WTC11 (cell line): ENCODE measurements at regions not wholly inside any gene's neighbourhood (a gene's known extent, or its start where the extent isn't known, plus 50 kb on each side); places are given as distances from the start of the nearest gene placed in this dataset.

ENCODE experiments used
- ATAC-seq: fragments of 200-7000 bp; cut with Tn5 transposase; 2 replicates; pipeline ENCODE4 v1.10.0; 2021; ENCODE audit warnings: mild to moderate bottlenecking, moderate library complexity
- CTCF ChIA-PET: fragments of 300-600 bp; sonication (Branson Sonifier 250); formaldehyde crosslinking; loops from one replicate; lab custom pipeline; 2021; ENCODE audit warnings: antibody characterized with exemption; lab: Charles Lee
- POLR2A ChIA-PET: fragments of 350-600 bp; sonication (Branson Sonifier 250); formaldehyde crosslinking; loops from one replicate; lab custom pipeline; 2021; ENCODE audit warnings: antibody characterized with exemption; lab: Charles Lee
- DNase-seq: peaks from one replicate; pipeline ENCODE4 v3.0.0; 2021; ENCODE audit warnings: low spot score
- H3K27ac Mint-ChIP-seq: 2 replicates; pipeline ENCODE4 v1.8.0; 2021; ENCODE audit warnings: mixed read lengths
- H3K27me3 Mint-ChIP-seq: 2 replicates; pipeline ENCODE4 v1.8.0; 2021; ENCODE audit warnings: low read depth, mild to moderate bottlenecking, moderate library complexity, mixed read lengths
- H3K36me3 Mint-ChIP-seq: 2 replicates; pipeline ENCODE4 v1.8.0; 2021; ENCODE audit warnings: mixed read lengths
- H3K4me1 Mint-ChIP-seq: 2 replicates; pipeline ENCODE4 v1.8.0; 2022; ENCODE audit warnings: mixed read lengths
- H3K4me3 Mint-ChIP-seq: 2 replicates; pipeline ENCODE4 v1.8.0; 2021; ENCODE audit warnings: mild to moderate bottlenecking, moderate library complexity, mixed read lengths
- H3K9me3 Mint-ChIP-seq: 2 replicates; pipeline ENCODE4 v1.8.0; 2021; ENCODE audit warnings: mixed read lengths
- ATF3 ChIP-seq: sonication (generic); formaldehyde crosslinking; conservative IDR thresholded peaks from 2 replicates; pipeline ENCODE4 v1.8.1; 2022; ENCODE audit warnings: mild to moderate bottlenecking, missing genetic modification reagents
- CBFB ChIP-seq: sonication (generic); formaldehyde crosslinking; IDR thresholded peaks from 2 replicates; pipeline ENCODE4 v1.8.1; 2022; ENCODE audit warnings: mild to moderate bottlenecking, low read depth, missing genetic modification reagents
- CREM ChIP-seq: sonication (generic); formaldehyde crosslinking; IDR thresholded peaks from 2 replicates; pipeline ENCODE4 v1.8.1; 2022; ENCODE audit warnings: mild to moderate bottlenecking, missing genetic modification reagents, moderate library complexity
- FOXP1 ChIP-seq: sonication (generic); formaldehyde crosslinking; IDR thresholded peaks from 2 replicates; pipeline ENCODE4 v1.8.0; 2022; ENCODE audit warnings: missing genetic modification reagents, mild to moderate bottlenecking, moderate library complexity, borderline replicate concordance
- HMGXB4 ChIP-seq: sonication (generic); formaldehyde crosslinking; IDR thresholded peaks from 2 replicates; pipeline ENCODE4 v1.8.1; 2023; ENCODE audit warnings: mild to moderate bottlenecking, moderate library complexity, missing genetic modification reagents
- MYBL2 ChIP-seq: sonication (generic); formaldehyde crosslinking; IDR thresholded peaks from 2 replicates; pipeline ENCODE4 v1.8.1; 2023; ENCODE audit warnings: mild to moderate bottlenecking, moderate library complexity, missing genetic modification reagents
- NFYB ChIP-seq: sonication (generic); formaldehyde crosslinking; conservative IDR thresholded peaks from 2 replicates; pipeline ENCODE4 v1.8.0; 2022; ENCODE audit warnings: low read depth, missing genetic modification reagents
- NR2C2 ChIP-seq: sonication (generic); formaldehyde crosslinking; IDR thresholded peaks from 2 replicates; pipeline ENCODE4 v1.8.0; 2022; ENCODE audit warnings: mild to moderate bottlenecking, missing genetic modification reagents
- PRDM15 ChIP-seq: sonication (generic); formaldehyde crosslinking; IDR thresholded peaks from 2 replicates; pipeline ENCODE4 v1.8.0; 2022; ENCODE audit warnings: missing genetic modification reagents
- ZNF317 ChIP-seq: sonication (generic); formaldehyde crosslinking; IDR thresholded peaks from 2 replicates; pipeline ENCODE4 v1.8.1; 2023; ENCODE audit warnings: low read depth, mild to moderate bottlenecking, moderate library complexity, missing genetic modification reagents, borderline replicate concordance
- ZNF512 ChIP-seq: sonication (generic); formaldehyde crosslinking; IDR thresholded peaks from 2 replicates; pipeline ENCODE4 v1.8.1; 2022; ENCODE audit warnings: missing genetic modification reagents, borderline replicate concordance
- ZNF671 ChIP-seq: fragments of 250-450 bp; sonication (Bioruptor Pico); IDR thresholded peaks from 2 replicates; pipeline ENCODE4 v1.8.0; 2021; ENCODE audit warnings: mild to moderate bottlenecking
- TF ChIP-seq, protein P1 (sequence below): sonication (generic); formaldehyde crosslinking; IDR thresholded peaks from 2 replicates; pipeline ENCODE4 v1.8.0; 2022; ENCODE audit warnings: mild to moderate bottlenecking, missing genetic modification reagents
- TF ChIP-seq, protein P2 (sequence below): fragments of 250-450 bp; sonication (Bioruptor Pico); IDR thresholded peaks from 2 replicates; pipeline ENCODE4 v1.9.0; 2021; ENCODE audit warnings: mild to moderate bottlenecking
- TF ChIP-seq, protein P3 (sequence below): sonication (generic); formaldehyde crosslinking; IDR thresholded peaks from 2 replicates; pipeline ENCODE4 v1.8.1; 2022; ENCODE audit warnings: low read depth, mild to moderate bottlenecking, moderate library complexity, missing genetic modification reagents, borderline replicate concordance
- TF ChIP-seq, protein P4 (sequence below): sonication (generic); formaldehyde crosslinking; conservative IDR thresholded peaks from 2 replicates; pipeline ENCODE4 v1.8.1; 2023; ENCODE audit warnings: mild to moderate bottlenecking, low read depth, missing genetic modification reagents, moderate library complexity
- TF ChIP-seq, protein P5 (sequence below): sonication (generic); formaldehyde crosslinking; IDR thresholded peaks from 2 replicates; pipeline ENCODE4 v1.8.1; 2023; ENCODE audit warnings: mild to moderate bottlenecking, missing genetic modification reagents

- TF ChIP-seq ZNF317 (CRISPR knock-in tag) (no peak), ATF3 (CRISPR knock-in tag) (no peak)
These were observed 245.2 kb upstream of the GULP1 start (continued) for GRCh38 chr2:188046437-188046836.

DNA sequence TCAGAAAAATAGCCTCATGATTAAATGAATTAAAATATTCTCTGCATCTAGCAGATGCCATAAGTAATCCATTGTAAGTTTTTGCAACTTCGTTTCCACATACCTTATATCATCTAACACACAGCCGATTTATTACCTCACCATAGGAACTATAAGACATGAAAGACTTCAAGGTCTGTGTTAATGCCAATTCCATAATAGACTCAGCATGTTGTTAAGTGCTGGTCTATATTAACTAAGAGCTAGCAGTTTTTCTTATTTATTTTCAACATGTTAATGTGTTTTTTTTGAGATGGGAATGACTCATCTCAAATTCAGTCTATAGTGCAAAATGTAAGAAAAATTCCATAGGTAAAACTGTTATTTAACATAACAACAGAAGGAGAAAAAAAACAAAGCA, 243.9 kb upstream of the GULP1 start:
- H3K36me3 Mint-ChIP-seq: peaks cover 33% of the 10 kb centered on the region
- CTCF ChIA-PET: no interaction called here
- no peaks in the 10 kb centered on the region for H3K27me3 Mint-ChIP-seq
- no peak overlapping the region for H3K27ac Mint-ChIP-seq
- DNase-seq (no peak), ATAC-seq (no peak)
- TF ChIP-seq PRDM15 (CRISPR knock-in tag) (no peak), ZNF317 (CRISPR knock-in tag) (no peak), NR2C2 (CRISPR knock-in tag) (no peak), NFYB (CRISPR knock-in tag) (no peak), ZNF671 (CRISPR knock-in tag) (no peak), HMGXB4 (CRISPR knock-in tag) (no peak), CBFB (no peak), ZNF512 (CRISPR knock-in tag) (no peak), FOXP1 (CRISPR knock-in tag) (no peak), CREM (CRISPR knock-in tag) (no peak), MYBL2 (CRISPR knock-in tag) (no peak)
- TF ChIP-seq, protein P1, sequence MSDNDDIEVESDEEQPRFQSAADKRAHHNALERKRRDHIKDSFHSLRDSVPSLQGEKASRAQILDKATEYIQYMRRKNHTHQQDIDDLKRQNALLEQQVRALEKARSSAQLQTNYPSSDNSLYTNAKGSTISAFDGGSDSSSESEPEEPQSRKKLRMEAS: no peak
- TF ChIP-seq, protein P2, sequence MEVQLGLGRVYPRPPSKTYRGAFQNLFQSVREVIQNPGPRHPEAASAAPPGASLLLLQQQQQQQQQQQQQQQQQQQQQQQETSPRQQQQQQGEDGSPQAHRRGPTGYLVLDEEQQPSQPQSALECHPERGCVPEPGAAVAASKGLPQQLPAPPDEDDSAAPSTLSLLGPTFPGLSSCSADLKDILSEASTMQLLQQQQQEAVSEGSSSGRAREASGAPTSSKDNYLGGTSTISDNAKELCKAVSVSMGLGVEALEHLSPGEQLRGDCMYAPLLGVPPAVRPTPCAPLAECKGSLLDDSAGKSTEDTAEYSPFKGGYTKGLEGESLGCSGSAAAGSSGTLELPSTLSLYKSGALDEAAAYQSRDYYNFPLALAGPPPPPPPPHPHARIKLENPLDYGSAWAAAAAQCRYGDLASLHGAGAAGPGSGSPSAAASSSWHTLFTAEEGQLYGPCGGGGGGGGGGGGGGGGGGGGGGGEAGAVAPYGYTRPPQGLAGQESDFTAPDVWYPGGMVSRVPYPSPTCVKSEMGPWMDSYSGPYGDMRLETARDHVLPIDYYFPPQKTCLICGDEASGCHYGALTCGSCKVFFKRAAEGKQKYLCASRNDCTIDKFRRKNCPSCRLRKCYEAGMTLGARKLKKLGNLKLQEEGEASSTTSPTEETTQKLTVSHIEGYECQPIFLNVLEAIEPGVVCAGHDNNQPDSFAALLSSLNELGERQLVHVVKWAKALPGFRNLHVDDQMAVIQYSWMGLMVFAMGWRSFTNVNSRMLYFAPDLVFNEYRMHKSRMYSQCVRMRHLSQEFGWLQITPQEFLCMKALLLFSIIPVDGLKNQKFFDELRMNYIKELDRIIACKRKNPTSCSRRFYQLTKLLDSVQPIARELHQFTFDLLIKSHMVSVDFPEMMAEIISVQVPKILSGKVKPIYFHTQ (CRISPR knock-in tag): no peak
- TF ChIP-seq, protein P3, sequence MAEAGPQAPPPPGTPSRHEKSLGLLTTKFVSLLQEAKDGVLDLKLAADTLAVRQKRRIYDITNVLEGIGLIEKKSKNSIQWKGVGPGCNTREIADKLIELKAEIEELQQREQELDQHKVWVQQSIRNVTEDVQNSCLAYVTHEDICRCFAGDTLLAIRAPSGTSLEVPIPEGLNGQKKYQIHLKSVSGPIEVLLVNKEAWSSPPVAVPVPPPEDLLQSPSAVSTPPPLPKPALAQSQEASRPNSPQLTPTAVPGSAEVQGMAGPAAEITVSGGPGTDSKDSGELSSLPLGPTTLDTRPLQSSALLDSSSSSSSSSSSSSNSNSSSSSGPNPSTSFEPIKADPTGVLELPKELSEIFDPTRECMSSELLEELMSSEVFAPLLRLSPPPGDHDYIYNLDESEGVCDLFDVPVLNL (CRISPR knock-in tag): no peak
- TF ChIP-seq, protein P4, sequence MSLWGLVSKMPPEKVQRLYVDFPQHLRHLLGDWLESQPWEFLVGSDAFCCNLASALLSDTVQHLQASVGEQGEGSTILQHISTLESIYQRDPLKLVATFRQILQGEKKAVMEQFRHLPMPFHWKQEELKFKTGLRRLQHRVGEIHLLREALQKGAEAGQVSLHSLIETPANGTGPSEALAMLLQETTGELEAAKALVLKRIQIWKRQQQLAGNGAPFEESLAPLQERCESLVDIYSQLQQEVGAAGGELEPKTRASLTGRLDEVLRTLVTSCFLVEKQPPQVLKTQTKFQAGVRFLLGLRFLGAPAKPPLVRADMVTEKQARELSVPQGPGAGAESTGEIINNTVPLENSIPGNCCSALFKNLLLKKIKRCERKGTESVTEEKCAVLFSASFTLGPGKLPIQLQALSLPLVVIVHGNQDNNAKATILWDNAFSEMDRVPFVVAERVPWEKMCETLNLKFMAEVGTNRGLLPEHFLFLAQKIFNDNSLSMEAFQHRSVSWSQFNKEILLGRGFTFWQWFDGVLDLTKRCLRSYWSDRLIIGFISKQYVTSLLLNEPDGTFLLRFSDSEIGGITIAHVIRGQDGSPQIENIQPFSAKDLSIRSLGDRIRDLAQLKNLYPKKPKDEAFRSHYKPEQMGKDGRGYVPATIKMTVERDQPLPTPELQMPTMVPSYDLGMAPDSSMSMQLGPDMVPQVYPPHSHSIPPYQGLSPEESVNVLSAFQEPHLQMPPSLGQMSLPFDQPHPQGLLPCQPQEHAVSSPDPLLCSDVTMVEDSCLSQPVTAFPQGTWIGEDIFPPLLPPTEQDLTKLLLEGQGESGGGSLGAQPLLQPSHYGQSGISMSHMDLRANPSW (CRISPR knock-in tag): no peak
- TF ChIP-seq, protein P5, sequence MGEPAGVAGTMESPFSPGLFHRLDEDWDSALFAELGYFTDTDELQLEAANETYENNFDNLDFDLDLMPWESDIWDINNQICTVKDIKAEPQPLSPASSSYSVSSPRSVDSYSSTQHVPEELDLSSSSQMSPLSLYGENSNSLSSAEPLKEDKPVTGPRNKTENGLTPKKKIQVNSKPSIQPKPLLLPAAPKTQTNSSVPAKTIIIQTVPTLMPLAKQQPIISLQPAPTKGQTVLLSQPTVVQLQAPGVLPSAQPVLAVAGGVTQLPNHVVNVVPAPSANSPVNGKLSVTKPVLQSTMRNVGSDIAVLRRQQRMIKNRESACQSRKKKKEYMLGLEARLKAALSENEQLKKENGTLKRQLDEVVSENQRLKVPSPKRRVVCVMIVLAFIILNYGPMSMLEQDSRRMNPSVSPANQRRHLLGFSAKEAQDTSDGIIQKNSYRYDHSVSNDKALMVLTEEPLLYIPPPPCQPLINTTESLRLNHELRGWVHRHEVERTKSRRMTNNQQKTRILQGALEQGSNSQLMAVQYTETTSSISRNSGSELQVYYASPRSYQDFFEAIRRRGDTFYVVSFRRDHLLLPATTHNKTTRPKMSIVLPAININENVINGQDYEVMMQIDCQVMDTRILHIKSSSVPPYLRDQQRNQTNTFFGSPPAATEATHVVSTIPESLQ (CRISPR knock-in tag): no peak
- POLR2A ChIA-PET: no interaction called here
- H3K9me3 Mint-ChIP-seq: peaks cover 12% of the 10 kb centered on the region
- H3K4me1 Mint-ChIP-seq: peaks cover 53% of the 10 kb centered on the region
- H3K4me3 Mint-ChIP-seq: no peak overlapping the region
